ENCODE measurements at regions not wholly inside any gene's neighbourhood (a gene's known extent, or its start where the extent isn't known, plus 50 kb on each side); places are given as distances from the start of the nearest gene placed in this dataset.
"Not testable (repeated sequence)": the region's sequence is repeated elsewhere in the genome, so short reads cannot be mapped to it uniquely, and the experiment has no call there.

GRCh38 chr12:54125708-54126028, 63.1 kb downstream of the SMUG1 start:
- not testable (repeated sequence) for TF ChIP-seq CTCF (CRISPR knock-in tag; IDR thresholded peaks at IDR 0.05); HOXA3 (CRISPR knock-in tag; IDR thresholded peaks at IDR 0.05); USF2 (IDR thresholded peaks at IDR 0.05; ENCODE audit: low read depth, low read length); USF2 (CRISPR knock-in tag; IDR thresholded peaks at IDR 0.05; ENCODE audit: borderline replicate concordance); ERF (CRISPR knock-in tag; IDR thresholded peaks at IDR 0.05); ZNF496 (CRISPR knock-in tag; IDR thresholded peaks at IDR 0.05; ENCODE audit: insufficient replicate concordance); ZNF709 (CRISPR knock-in tag; IDR thresholded peaks at IDR 0.05); ETS1 (CRISPR knock-in tag; IDR thresholded peaks at IDR 0.05); EZH2 (conservative IDR thresholded peaks at IDR 0.05; ENCODE audit: low read depth, low read length); ZNF660 (CRISPR knock-in tag; IDR thresholded peaks at IDR 0.05; ENCODE audit: borderline replicate concordance, low read depth); POLR2AphosphoS5 (IDR thresholded peaks at IDR 0.05; ENCODE audit: low read depth, low read length); TCF12 (IDR thresholded peaks at IDR 0.05); TCF12 (CRISPR knock-in tag; IDR thresholded peaks at IDR 0.05)
